ENCODE measurements at regions not wholly inside any gene's neighbourhood (a gene's known extent, or its start where the extent isn't known, plus 50 kb on each side); places are given as distances from the start of the nearest gene placed in this dataset.
"Not testable (repeated sequence)": the region's sequence is repeated elsewhere in the genome, so short reads cannot be mapped to it uniquely, and the experiment has no call there.

DNA sequence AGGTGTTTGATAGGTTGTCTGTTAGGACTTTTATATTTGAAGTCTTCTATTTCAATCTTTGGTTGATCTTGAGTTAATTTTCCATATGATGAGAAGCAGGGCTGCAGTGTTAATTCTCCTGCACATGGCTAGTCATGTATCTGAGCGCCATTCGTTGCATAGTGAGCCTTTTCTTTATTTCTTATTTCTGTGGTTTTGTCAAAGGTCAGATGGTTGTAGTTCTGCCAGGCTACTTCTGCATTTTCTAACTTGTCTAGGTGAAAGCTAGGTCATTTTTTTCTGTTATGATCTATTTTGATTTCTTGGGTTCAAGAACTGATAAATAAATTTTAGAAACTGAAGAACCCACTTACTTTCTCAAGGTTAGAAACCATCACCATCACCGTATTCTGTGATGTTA lies 56.7 kb downstream of the CCDC74A start:
- H3K9ac ChIP-seq (ENCODE audit: insufficient read depth, low read length), result no peak overlapping the region
- no peak for DNase-seq (ENCODE audit: low read depth in 2 of 2)

DNA sequence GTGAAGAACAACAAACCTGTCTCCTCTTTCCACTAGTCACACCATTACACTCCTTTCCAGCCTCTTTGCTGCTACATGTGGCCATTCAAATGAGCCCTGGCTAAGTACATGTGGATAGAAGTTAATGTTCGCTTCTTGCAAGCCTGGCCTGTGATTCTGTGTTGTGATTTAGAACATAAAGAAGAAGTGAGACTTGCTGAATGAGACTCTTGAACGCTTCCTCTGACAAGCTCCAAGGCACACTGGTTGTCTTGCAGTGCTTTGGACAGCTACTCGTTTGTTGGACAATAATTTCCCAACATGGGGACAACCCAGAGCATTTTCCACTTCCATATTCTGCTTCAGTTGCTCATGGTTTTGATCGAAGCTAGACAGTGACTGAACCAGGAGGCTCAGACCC lies 57.3 kb downstream of the CCDC74A start:
- H4K20me1 ChIP-seq (ENCODE audit: control insufficient read depth, extremely low read depth, insufficient read depth, low read length), result no peaks in the 10 kb centered on the region
- H3K4me2 ChIP-seq (ENCODE audit: extremely low read depth, insufficient read depth, low read length), result no peak overlapping the region
- DNase-seq (ENCODE audit: low read depth in 2 of 2), result no peak
- H3K79me2 ChIP-seq (ENCODE audit: control insufficient read depth, insufficient read depth, low read length), result no peaks in the 10 kb centered on the region
- H3K4me1 ChIP-seq (ENCODE audit: control insufficient read depth, extremely low read depth, insufficient read depth, low read length), result no peaks in the 10 kb centered on the region
- H3K9ac ChIP-seq (ENCODE audit: insufficient read depth, low read length), result no peak overlapping the region
- H3K27ac ChIP-seq (ENCODE audit: insufficient read depth, low read length), result no peak overlapping the region
- H2AFZ ChIP-seq (ENCODE audit: low read length), result no peak overlapping the region
- no peaks in the 10 kb centered on the region for H3K27me3 ChIP-seq (ENCODE audit: control insufficient read depth, insufficient read depth, low read length)
- H3K36me3 ChIP-seq (ENCODE audit: control insufficient read depth, insufficient read depth, low read length), result no peaks in the 10 kb centered on the region
- no peak for TF ChIP-seq EZH2 (IDR thresholded peaks at IDR 0.05; ENCODE audit: low read length, missing control alignments)
- TF ChIP-seq, protein P1, sequence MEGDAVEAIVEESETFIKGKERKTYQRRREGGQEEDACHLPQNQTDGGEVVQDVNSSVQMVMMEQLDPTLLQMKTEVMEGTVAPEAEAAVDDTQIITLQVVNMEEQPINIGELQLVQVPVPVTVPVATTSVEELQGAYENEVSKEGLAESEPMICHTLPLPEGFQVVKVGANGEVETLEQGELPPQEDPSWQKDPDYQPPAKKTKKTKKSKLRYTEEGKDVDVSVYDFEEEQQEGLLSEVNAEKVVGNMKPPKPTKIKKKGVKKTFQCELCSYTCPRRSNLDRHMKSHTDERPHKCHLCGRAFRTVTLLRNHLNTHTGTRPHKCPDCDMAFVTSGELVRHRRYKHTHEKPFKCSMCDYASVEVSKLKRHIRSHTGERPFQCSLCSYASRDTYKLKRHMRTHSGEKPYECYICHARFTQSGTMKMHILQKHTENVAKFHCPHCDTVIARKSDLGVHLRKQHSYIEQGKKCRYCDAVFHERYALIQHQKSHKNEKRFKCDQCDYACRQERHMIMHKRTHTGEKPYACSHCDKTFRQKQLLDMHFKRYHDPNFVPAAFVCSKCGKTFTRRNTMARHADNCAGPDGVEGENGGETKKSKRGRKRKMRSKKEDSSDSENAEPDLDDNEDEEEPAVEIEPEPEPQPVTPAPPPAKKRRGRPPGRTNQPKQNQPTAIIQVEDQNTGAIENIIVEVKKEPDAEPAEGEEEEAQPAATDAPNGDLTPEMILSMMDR (conservative IDR thresholded peaks at IDR 0.05 in 1 of 2, IDR thresholded peaks at IDR 0.05 in 1 of 2; ENCODE audit: low read depth in 1 of 2, low read length in 2 of 2), result no peak
- no peaks in the 10 kb centered on the region for H3K9me3 ChIP-seq (ENCODE audit: control insufficient read depth, insufficient read depth, low read depth, low read length)
- no peak overlapping the region for H3K4me3 ChIP-seq (replicated peaks in 1 of 4; ENCODE audit: control extremely low read depth in 1 of 4, insufficient read depth in 1 of 4, low read depth in 3 of 4, low read length in 4 of 4)

More for the DNA sequence above, 56.7 kb downstream of the CCDC74A start:
- TF ChIP-seq EZH2 (IDR thresholded peaks at IDR 0.05; ENCODE audit: low read length, missing control alignments), result no peak
- TF ChIP-seq, protein P1 (conservative IDR thresholded peaks at IDR 0.05 in 1 of 2, IDR thresholded peaks at IDR 0.05 in 1 of 2; ENCODE audit: low read depth in 1 of 2, low read length in 2 of 2), result no peak
- H3K9me3 ChIP-seq (ENCODE audit: control insufficient read depth, insufficient read depth, low read depth, low read length), result no peaks in the 10 kb centered on the region
- no peaks in the 10 kb centered on the region for H4K20me1 ChIP-seq (ENCODE audit: control insufficient read depth, extremely low read depth, insufficient read depth, low read length)
- H3K4me3 ChIP-seq (replicated peaks in 1 of 4; ENCODE audit: control extremely low read depth in 1 of 4, insufficient read depth in 1 of 4, low read depth in 3 of 4, low read length in 4 of 4), result no peak overlapping the region
- H3K79me2 ChIP-seq (ENCODE audit: control insufficient read depth, insufficient read depth, low read length), result no peaks in the 10 kb centered on the region
- H3K36me3 ChIP-seq (ENCODE audit: control insufficient read depth, insufficient read depth, low read length), result no peaks in the 10 kb centered on the region
- H3K27me3 ChIP-seq (ENCODE audit: control insufficient read depth, insufficient read depth, low read length), result no peaks in the 10 kb centered on the region
- H3K4me1 ChIP-seq (ENCODE audit: control insufficient read depth, extremely low read depth, insufficient read depth, low read length), result no peaks in the 10 kb centered on the region
- H2AFZ ChIP-seq (ENCODE audit: low read length), result no peak overlapping the region
- H3K4me2 ChIP-seq (ENCODE audit: extremely low read depth, insufficient read depth, low read length), result no peak overlapping the region
- no peak overlapping the region for H3K27ac ChIP-seq (ENCODE audit: insufficient read depth, low read length)

DNA sequence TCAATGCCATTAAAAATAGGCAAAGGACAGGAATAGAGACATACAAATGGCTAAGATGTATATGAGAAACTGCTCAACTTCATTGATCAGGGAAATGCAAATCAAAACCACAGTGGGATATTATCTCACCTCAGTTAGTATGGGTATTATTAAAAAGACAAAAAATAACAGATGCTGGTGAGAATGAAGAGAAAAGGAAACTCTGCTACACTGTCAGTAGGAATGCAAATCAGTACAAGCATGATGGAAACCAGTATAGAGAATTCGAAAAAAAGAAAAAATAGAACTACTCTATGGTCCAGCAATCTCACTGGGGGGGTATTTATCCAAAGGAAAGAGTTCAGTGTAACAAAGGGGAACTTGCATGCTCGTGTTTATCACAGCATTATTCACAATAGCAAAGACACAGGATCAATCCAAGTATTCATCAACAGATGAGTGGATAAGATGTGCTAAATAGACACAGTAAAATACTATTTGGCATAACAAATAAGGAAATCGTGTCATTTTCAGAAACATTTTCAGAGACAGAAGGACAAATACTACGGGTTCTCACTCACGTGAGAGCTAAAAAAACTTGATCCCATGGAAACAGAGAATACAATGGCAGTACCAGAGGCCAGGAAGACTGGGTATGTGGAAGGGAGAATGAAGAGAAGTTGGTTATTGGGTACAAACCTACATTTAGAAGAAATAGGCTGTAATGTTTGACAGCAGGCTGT lies 60.6 kb downstream of the CCDC74A start:
- Histone ChIP-seq H3K36me3 (ENCODE audit: control insufficient read depth, insufficient read depth, low read length) (no peaks in the 10 kb centered on the region), H3K79me2 (ENCODE audit: control insufficient read depth, insufficient read depth, low read length) (no peaks in the 10 kb centered on the region), H3K4me1 (ENCODE audit: control insufficient read depth, extremely low read depth, insufficient read depth, low read length) (no peaks in the 10 kb centered on the region), H3K4me2 (ENCODE audit: extremely low read depth, insufficient read depth, low read length) (no peak overlapping the region), H3K27ac (ENCODE audit: insufficient read depth, low read length) (no peak overlapping the region), H4K20me1 (ENCODE audit: control insufficient read depth, extremely low read depth, insufficient read depth, low read length) (no peaks in the 10 kb centered on the region), H3K27me3 (ENCODE audit: control insufficient read depth, insufficient read depth, low read length) (no peaks in the 10 kb centered on the region), H3K9ac (ENCODE audit: insufficient read depth, low read length) (no peak overlapping the region), H3K4me3 (replicated peaks in 1 of 4; ENCODE audit: control extremely low read depth in 1 of 4, insufficient read depth in 1 of 4, low read depth in 3 of 4, low read length in 4 of 4) (no peak overlapping the region), H2AFZ (ENCODE audit: low read length) (no peak overlapping the region), H3K9me3 (ENCODE audit: control insufficient read depth, insufficient read depth, low read depth, low read length) (no peaks in the 10 kb centered on the region)
- no peak for DNase-seq (ENCODE audit: low read depth in 2 of 2)
- TF ChIP-seq, protein P1 (conservative IDR thresholded peaks at IDR 0.05 in 1 of 2, IDR thresholded peaks at IDR 0.05 in 1 of 2; ENCODE audit: low read depth in 1 of 2, low read length in 2 of 2), result no peak
- no peak for TF ChIP-seq EZH2 (IDR thresholded peaks at IDR 0.05; ENCODE audit: low read length, missing control alignments)

DNA sequence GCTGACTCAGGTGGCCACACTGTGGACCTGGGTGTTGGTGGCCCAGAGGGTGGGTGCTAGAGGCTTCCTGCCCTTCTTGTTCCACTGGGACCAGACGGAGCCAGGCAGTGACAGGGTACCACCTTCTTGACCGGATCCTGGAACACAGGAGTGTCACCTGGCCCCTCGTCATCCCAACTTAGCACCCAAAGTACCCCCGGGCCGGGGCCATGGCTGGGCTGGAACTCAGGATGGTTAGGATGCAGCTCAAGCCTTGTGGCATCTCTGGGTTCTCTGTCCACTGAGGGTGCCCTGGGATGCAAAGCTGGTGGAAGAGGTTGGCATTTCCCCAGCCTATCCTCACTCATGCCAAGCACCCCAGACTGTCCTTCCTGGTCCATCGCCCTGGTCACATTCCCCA lies 61.4 kb downstream of the CCDC74A start:
- H3K27me3 ChIP-seq (ENCODE audit: control insufficient read depth, insufficient read depth, low read length); H3K79me2 ChIP-seq (ENCODE audit: control insufficient read depth, insufficient read depth, low read length); H3K4me3 ChIP-seq (replicated peaks in 1 of 4; ENCODE audit: control extremely low read depth in 1 of 4, insufficient read depth in 1 of 4, low read depth in 3 of 4, low read length in 4 of 4); H4K20me1 ChIP-seq (ENCODE audit: control insufficient read depth, extremely low read depth, insufficient read depth, low read length); H3K4me1 ChIP-seq (ENCODE audit: control insufficient read depth, extremely low read depth, insufficient read depth, low read length); DNase-seq (ENCODE audit: low read depth in 2 of 2); H2AFZ ChIP-seq (ENCODE audit: low read length); H3K36me3 ChIP-seq (ENCODE audit: control insufficient read depth, insufficient read depth, low read length); H3K9ac ChIP-seq (ENCODE audit: insufficient read depth, low read length); H3K27ac ChIP-seq (ENCODE audit: insufficient read depth, low read length); H3K4me2 ChIP-seq (ENCODE audit: extremely low read depth, insufficient read depth, low read length); H3K9me3 ChIP-seq (ENCODE audit: control insufficient read depth, insufficient read depth, low read depth, low read length): not testable (repeated sequence)

Data from fibroblast of lung (primary cell).